HUES6 (cell line): ENCODE measurements at regions not wholly inside any gene's neighbourhood (a gene's known extent, or its start where the extent isn't known, plus 50 kb on each side); places are given as distances from the start of the nearest gene placed in this dataset.

Experiments used
- H3K27ac ChIP-seq: 2 replicates; pipeline ENCODE4 v1.7.0; 2013; ENCODE audit warnings: low read depth, mild to moderate bottlenecking, low read length, inconsistent platforms
- H3K27me3 ChIP-seq: 2 replicates; pipeline ENCODE4 v1.6.1; 2013; ENCODE audit warnings: low read length; ENCODE audit not compliant: control insufficient read depth, insufficient read depth
- H3K36me3 ChIP-seq: 2 replicates; pipeline ENCODE4 v1.6.1; 2013; ENCODE audit warnings: low read length; ENCODE audit not compliant: control insufficient read depth, insufficient read depth
- H3K4me1 ChIP-seq: 2 replicates; pipeline ENCODE4 v1.6.1; 2013; ENCODE audit warnings: low read length; ENCODE audit not compliant: control insufficient read depth, insufficient read depth
- H3K4me3 ChIP-seq: 2 replicates; pipeline ENCODE4 v1.5.1; 2013; ENCODE audit warnings: low read depth, low read length
- H3K9ac ChIP-seq: one replicate; pipeline ENCODE4 v1.6.1; 2013; ENCODE audit warnings: mild to moderate bottlenecking, low read length
- H3K9me3 ChIP-seq: 2 replicates; pipeline ENCODE4 v1.6.1; 2013; ENCODE audit warnings: low read depth, low read length; ENCODE audit not compliant: control insufficient read depth, insufficient read depth

DNA sequence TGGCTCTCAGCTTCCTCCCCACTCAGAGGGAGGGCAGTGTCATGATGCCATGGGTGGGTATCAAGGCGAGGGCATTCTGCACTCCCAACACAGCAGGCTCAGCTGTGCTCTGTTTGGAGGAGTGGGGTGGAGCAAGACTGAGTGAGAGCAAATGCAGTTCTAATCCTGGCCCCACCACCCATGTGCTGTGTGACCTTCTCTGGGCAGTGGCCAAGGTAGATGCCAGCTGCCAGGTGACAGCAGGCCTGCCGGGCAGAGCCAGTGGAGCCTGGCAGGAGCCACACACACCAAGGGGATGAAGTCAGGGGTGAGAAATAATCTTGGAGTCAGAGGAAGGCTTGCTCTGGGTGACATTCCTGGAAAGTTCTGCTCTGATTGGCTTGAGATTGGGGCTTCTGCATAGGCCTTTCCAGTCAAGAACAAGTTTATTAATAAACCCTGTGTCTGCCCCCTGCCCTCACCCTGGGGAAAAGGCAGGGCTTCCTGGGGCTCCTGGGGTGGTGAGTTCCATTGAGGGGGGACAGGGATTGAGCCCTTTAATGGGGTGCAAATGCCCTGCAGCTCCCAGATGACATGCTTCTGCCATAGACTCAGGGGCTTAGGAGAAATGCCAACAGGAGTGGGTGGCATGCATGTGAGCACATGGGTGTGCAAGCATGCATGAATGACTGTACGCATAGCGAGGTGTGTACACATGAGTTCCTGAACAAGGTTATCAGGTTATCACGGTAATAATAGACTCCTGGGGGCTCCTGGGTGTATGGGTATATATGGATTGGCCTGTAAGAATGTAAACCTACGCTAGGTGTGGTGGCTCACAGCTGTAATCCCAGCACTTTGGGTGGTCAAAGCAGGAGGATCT, 134.2 kb downstream of the MRPL14 start:
- Histone ChIP-seq H3K27ac (no peak overlapping the region), H3K4me1 (peaks cover 25% of the 10 kb centered on the region), H3K36me3 (no peaks in the 10 kb centered on the region), H3K9me3 (no peaks in the 10 kb centered on the region), H3K27me3 (no peaks in the 10 kb centered on the region), H3K9ac (no peak overlapping the region), H3K4me3 (no peak overlapping the region)

DNA sequence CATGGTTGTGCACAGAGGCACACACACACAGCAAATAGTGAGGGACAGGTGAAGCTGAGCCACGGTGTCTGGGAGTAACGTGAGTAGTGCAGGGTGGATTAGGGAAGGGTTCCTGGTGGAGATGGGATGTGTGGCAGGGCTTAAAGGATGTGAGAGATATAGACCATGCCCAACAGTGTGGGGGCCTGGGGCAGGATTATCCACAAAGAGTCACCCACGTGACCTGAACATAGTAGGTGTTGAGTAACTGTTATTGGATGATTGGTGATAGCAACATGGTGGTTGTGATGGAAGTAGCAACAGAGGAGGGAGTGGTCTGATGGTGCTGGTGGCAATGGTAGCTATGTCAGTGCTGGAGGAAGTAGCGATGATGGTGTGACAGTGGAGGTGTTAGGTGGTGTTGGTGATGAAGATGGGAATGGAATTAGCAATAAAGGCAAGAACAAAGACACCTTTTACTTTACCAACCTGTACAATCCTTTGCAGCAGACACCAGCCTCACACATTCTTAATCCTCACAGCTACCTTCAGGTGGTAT, 135.1 kb downstream of the MRPL14 start:
- Histone ChIP-seq H3K9ac (no peak overlapping the region), H3K4me1 (peaks cover 25% of the 10 kb centered on the region), H3K36me3 (no peaks in the 10 kb centered on the region), H3K9me3 (no peaks in the 10 kb centered on the region), H3K27me3 (no peaks in the 10 kb centered on the region), H3K4me3 (no peak overlapping the region), H3K27ac (no peak overlapping the region)

DNA sequence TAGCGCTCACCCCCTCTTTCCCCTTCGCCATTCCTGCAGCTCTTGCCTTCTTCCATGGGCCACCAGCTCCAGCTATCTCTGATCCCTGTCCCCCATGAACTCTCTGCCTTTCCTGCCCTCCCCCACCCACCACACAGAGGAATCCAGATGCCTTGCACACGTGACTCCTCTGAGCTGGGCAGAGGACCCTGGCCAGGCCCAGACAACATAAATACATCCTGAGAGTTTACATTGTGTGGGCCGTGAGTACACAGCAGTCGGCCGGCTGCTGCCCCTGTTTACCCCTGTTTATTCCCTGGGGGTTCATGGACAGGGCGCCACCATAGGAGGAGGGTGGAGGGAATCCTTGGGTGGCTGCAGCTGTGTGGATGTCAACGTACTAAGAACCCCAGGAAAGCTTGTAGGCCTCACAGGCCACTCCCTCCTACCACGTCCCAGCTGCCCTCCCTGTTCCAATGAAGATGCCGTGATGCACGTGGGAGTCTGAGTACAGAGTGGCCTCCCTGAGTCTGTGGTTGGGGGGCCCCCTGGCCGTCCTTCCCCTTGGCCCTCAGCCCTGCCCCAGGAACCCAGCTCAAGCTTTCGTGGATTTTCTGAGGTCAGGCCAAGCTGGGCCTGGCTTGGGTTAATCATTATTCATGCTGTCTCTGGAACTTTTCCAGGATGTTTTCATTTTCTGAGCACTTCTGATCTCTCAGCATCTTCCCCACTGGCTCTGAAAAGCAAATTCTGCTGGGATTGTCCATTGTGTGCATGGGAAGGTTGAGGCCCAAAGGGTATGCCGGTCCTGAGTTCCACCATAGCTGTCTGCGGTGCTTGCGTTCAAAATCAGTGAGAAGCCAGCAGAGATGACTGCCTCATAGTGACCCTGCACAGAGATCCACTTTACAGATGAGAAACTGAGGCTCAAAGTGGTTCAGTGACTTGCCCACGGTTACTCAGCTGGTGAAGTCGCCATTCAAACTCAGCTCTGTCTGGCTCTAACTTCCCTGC, 136.3 kb downstream of the MRPL14 start:
- Histone ChIP-seq H3K36me3 (no peaks in the 10 kb centered on the region), H3K27ac (no peak overlapping the region), H3K4me1 (peaks cover 25% of the 10 kb centered on the region), H3K4me3 (no peak overlapping the region), H3K9ac (no peak overlapping the region), H3K9me3 (no peaks in the 10 kb centered on the region), H3K27me3 (no peaks in the 10 kb centered on the region)

DNA sequence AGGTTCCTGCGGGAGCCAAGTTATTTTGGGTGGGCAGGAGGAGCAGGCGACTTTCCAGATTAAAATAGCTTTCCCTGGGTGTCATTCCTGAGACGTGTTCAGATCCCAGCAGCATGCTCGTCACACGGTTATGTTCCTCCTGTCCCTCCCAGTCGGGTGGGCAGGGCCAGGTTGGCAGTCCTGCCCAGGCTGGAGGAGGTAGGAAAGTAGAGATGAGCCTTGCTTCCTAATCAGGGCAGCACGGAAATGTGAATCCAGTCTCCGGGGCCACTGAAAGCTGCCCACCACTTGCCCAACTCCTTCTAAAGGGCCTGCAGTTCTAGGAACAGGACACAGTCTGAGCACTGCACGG, 137.0 kb downstream of the MRPL14 start:
- Histone ChIP-seq H3K36me3 (no peaks in the 10 kb centered on the region), H3K27ac (no peak overlapping the region), H3K4me3 (no peak overlapping the region), H3K4me1 (peaks cover 25% of the 10 kb centered on the region), H3K9me3 (no peaks in the 10 kb centered on the region), H3K9ac (no peak overlapping the region), H3K27me3 (no peaks in the 10 kb centered on the region)

DNA sequence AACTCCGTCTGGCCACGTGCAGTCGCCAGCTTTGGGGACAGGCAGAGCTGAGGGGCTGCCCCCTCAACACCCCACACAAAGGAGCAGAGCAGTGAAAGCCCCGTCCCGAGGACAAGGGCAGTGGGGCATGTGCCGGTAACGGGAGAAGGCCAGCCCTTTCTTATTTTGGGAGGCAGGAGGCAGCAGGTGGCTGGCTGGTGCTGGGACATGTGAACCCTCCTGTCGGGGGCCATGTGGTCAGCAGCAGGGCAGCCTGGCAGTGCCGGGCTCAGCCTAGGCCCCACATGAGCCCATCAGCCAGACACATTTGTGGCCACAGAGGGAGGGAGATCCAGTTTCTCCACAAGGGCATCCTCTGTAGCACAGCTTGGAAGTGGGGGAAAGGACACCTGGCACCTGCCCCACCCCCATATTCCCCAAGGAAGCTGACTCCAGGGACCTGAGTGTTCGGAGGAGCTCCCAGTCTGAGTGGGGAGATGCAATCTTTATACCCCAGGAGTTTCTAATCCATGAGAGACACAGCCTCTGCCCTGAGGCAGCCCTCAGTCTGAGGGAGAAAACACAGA, 137.6 kb downstream of the MRPL14 start:
- Histone ChIP-seq H3K27ac (no peak overlapping the region), H3K9ac (no peak overlapping the region), H3K4me3 (no peak overlapping the region), H3K27me3 (no peaks in the 10 kb centered on the region), H3K9me3 (no peaks in the 10 kb centered on the region), H3K36me3 (no peaks in the 10 kb centered on the region), H3K4me1 (peaks cover 25% of the 10 kb centered on the region)

DNA sequence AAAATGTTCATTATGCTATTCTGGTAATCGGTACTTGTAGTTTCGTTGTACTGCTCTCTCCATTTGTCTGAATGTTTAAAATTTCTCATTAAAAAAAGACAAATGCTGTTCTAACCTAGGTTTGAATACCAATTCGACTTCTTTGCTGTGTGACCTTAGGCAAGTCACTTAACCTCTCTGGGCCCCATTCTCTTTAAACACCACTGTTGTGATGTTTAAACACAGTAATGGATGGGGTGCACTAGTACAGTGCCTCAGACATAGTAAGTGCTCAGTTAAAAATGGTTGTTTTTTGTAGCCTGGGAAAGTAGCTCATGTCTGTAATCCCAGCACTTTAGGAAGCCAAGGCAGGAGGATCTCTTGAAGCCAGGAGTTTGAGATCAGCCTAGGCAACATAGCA, 138.5 kb downstream of the MRPL14 start:
- peaks cover 18% of the 10 kb centered on the region for H3K4me1 ChIP-seq
- H3K27ac ChIP-seq = no peak overlapping the region
- H3K9ac ChIP-seq = no peak overlapping the region
- H3K9me3 ChIP-seq = no peaks in the 10 kb centered on the region
- H3K4me3 ChIP-seq = no peak overlapping the region
- no peaks in the 10 kb centered on the region for H3K36me3 ChIP-seq
- H3K27me3 ChIP-seq = no peaks in the 10 kb centered on the region

DNA sequence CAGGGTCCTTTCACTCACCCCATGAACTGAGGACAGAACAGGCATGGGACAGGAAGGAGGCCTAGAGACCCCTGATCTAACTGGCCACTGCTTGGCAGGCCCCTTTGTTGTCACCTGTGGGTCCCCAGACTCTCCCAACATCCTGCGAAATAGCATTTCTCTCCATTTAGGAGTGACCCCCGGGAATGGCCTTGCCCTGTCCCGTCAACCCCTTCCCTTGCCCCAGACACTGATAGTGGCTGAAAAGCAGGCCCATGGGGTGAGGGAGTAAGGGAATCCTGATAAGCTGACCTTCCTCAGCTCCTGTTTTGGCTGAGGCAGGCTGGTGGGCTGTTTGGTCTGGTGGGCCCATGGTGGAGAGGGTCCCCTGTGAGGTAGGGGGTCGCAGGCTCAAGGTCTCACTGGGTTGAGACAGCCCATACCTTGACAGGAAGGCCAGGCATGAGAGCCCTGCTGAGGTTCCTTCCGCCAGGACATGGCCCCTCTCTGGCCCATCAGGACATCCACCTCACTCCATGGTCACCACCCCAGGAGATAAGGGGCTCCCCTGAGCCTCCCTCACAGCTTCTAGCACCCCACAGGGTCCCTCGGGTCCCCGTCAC, 139.3 kb downstream of the MRPL14 start:
- H3K4me1 ChIP-seq = peaks cover 16% of the 10 kb centered on the region; the same call in 1 of the 2 replicates
- H3K9me3 ChIP-seq = no peaks in the 10 kb centered on the region
- no peak overlapping the region for H3K9ac ChIP-seq

DNA sequence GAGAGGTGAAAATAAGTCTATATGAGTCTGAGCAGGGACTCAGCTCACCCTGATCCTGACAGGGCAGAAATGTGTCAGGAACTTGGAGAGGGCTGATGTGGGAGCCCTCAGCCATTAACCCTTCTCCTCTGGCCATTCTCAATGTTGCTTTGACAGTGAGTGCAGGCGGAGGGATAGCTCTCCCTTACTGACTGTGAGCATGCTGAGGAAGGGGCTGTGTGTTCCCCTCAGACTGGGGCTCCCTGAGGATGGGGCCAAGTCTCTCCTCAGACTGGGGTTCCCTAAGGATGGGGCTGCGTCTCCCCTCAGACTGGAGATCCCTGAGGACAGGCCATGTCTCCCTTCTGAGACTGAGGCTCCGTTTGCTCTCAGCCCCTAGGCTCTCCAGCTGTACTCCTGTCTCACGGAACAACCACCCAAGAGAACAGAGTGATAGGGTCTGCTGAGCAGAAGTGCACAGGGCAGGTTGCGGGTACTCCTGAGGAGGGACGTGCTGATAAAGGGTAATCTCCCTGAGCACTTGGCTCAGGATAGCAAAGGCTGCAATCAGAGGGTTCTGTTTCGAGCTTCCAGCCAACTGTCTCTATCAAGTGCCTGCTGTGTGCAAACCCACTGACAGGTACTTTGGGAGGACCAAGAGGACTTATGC, 141.0 kb downstream of the MRPL14 start:
- no peaks in the 10 kb centered on the region for H3K36me3 ChIP-seq
- no peak overlapping the region for H3K9ac ChIP-seq
- H3K9me3 ChIP-seq = no peaks in the 10 kb centered on the region
- peaks cover 16% of the 10 kb centered on the region; the same call in 1 of the 2 replicates for H3K4me1 ChIP-seq
- H3K4me3 ChIP-seq = no peak overlapping the region
- no peak overlapping the region for H3K27ac ChIP-seq
- no peaks in the 10 kb centered on the region for H3K27me3 ChIP-seq

More for the DNA sequence above, 139.3 kb downstream of the MRPL14 start:
- Histone ChIP-seq H3K36me3 (no peaks in the 10 kb centered on the region), H3K27me3 (no peaks in the 10 kb centered on the region), H3K4me3 (no peak overlapping the region), H3K27ac (no peak overlapping the region)

DNA sequence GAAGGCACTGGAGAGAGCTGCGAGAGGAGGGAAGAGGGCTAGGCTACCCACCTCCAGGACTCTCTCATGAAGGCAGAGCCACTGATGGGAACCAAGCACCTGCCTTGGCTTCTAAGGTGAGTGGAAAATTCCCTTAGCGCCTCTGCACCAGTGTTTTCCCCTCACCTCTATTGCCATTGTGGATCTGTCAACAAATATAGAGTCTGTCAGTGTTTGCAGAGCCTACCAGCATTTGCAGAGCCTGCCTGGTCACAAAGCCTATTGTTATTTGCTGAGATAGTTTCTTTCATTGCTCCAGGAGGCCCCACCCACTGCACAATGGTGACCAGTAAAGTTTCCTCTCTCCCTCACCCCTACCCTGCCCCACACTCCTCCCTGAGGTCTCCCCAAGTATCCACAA, 141.9 kb downstream of the MRPL14 start:
- Histone ChIP-seq H3K27ac (no peak overlapping the region), H3K4me3 (no peak overlapping the region), H3K9ac (no peak overlapping the region), H3K9me3 (no peaks in the 10 kb centered on the region), H3K4me1 (peaks cover 9% of the 10 kb centered on the region; the same call in 1 of the 2 replicates), H3K36me3 (no peaks in the 10 kb centered on the region), H3K27me3 (no peaks in the 10 kb centered on the region)
